OCI-LY7 (cell line): ENCODE measurements at regions not wholly inside any gene's neighbourhood (a gene's known extent, or its start where the extent isn't known, plus 50 kb on each side); places are given as distances from the start of the nearest gene placed in this dataset.

ENCODE experiments used
- CTCF ChIP-seq: fragments of 200-600 bp; sonication (generic); conservative IDR thresholded peaks from 2 replicates; pipeline ENCODE4 v1.5.1; 2014; ENCODE audit warnings: mild to moderate bottlenecking, antibody characterized with exemption, low read length, moderate library complexity, mixed read lengths
- EZH2phosphoT487 ChIP-seq: fragments of 200-600 bp; sonication (generic); IDR thresholded peaks from 2 replicates; pipeline ENCODE4 v1.6.1; 2018; ENCODE audit warnings: low read depth, borderline replicate concordance, mild to moderate bottlenecking, mixed run types, antibody characterized with exemption, low read length, moderate library complexity, mixed read lengths

- TF ChIP-seq CTCF (no peak), EZH2phosphoT487 (no peak)
Observed at GRCh38 chr7:33666531-33666930, 238.8 kb upstream of the BMPER start.
